Sigmoid colon (tissue), 4 donors: ENCODE measurements at regions not wholly inside any gene's neighbourhood (a gene's known extent, or its start where the extent isn't known, plus 50 kb on each side); places are given as distances from the start of the nearest gene placed in this dataset.

ENCODE experiments used
- CTCF ChIP-seq, 4 experiments: fragments of 450-650 bp in 3 of 4; fragments of 200-600 bp in 1 of 4; IDR thresholded peaks; one replicate each; pipeline ENCODE4 v1.5.1; 2016 to 2019; ENCODE audit warnings: antibody characterized with exemption in 4 of 4, mild to moderate bottlenecking in 3 of 4, moderate library complexity in 2 of 4
- EP300 ChIP-seq, 4 donors: sonication (generic); formaldehyde crosslinking; IDR thresholded peaks; one replicate each; pipeline ENCODE4 v1.6.1; 2017; ENCODE audit warnings: antibody characterized with exemption in 4 of 4
- POLR2A ChIP-seq, 2 donors: fragments of 450-650 bp; IDR thresholded peaks; one replicate each; pipeline ENCODE4 v1.6.1; 2016; ENCODE audit warnings: antibody characterized with exemption in 2 of 2, mild to moderate bottlenecking in 2 of 2, moderate library complexity in 2 of 2
- POLR2AphosphoS5 ChIP-seq, 4 donors: sonication (generic); formaldehyde crosslinking; IDR thresholded peaks; one replicate each; pipeline ENCODE4 v1.6.1; 2017; ENCODE audit warnings: antibody characterized with exemption in 4 of 4

- TF ChIP-seq CTCF (IDR thresholded peaks at IDR 0.05), result no peak
- no peak for TF ChIP-seq POLR2A (IDR thresholded peaks at IDR 0.05)
- no peak for TF ChIP-seq POLR2AphosphoS5 (IDR thresholded peaks at IDR 0.05)
- TF ChIP-seq EP300 (IDR thresholded peaks at IDR 0.05), result no peak
These were observed 52.0 kb upstream of the ECHDC3 start for GRCh38 chr10:11689945-11690736.
